ENCODE measurements at regions not wholly inside any gene's neighbourhood (a gene's known extent, or its start where the extent isn't known, plus 50 kb on each side); places are given as distances from the start of the nearest gene placed in this dataset.
"Not testable (repeated sequence)": the region's sequence is repeated elsewhere in the genome, so short reads cannot be mapped to it uniquely, and the experiment has no call there.

GRCh38 chr12:18794000-18794399 lies 56.1 kb downstream of the CAPZA3 start:
- DNase-seq: no peak

GRCh38 chr12:18797604-18798003 lies 59.7 kb downstream of the CAPZA3 start:
- no peak for DNase-seq

GRCh38 chr12:18798535-18799361 lies 60.8 kb downstream of the CAPZA3 start:
- no peak for DNase-seq

- DNase-seq: no peak
Measured at GRCh38 chr12:18799561-18799960, 61.6 kb downstream of the CAPZA3 start.

GRCh38 chr12:18805516-18806248 lies 67.8 kb downstream of the CAPZA3 start:
- DNase-seq: no peak

GRCh38 chr12:18807714-18808113 lies 69.8 kb downstream of the CAPZA3 start:
- DNase-seq: no peak

- no peak for DNase-seq
Measured at GRCh38 chr12:18808221-18808620, 70.3 kb downstream of the CAPZA3 start.

GRCh38 chr12:18810537-18811253 lies 72.8 kb downstream of the CAPZA3 start:
- DNase-seq: no peak

GRCh38 chr12:18811273-18811672 lies 73.4 kb downstream of the CAPZA3 start:
- no peak for DNase-seq

- DNase-seq: no peak
Measured at GRCh38 chr12:18813753-18814152, 75.8 kb downstream of the CAPZA3 start.

GRCh38 chr12:18818579-18819268 lies 80.8 kb downstream of the CAPZA3 start:
- no peak for DNase-seq

- DNase-seq: no peak
Measured at GRCh38 chr12:18819484-18819883, 81.6 kb downstream of the CAPZA3 start.

GRCh38 chr12:18823461-18823860 lies 85.5 kb downstream of the CAPZA3 start:
- DNase-seq: no peak

- DNase-seq: no peak
Measured at GRCh38 chr12:18824287-18824686, 86.4 kb downstream of the CAPZA3 start.

- no peak for DNase-seq
Measured at GRCh38 chr12:18825138-18825537, 87.2 kb downstream of the CAPZA3 start.

- DNase-seq: no peak
Measured at GRCh38 chr12:18827913-18828312, 90.0 kb downstream of the CAPZA3 start.

GRCh38 chr12:18828483-18828882 lies 90.6 kb downstream of the CAPZA3 start:
- no peak for DNase-seq

GRCh38 chr12:18828987-18829386 lies 91.1 kb downstream of the CAPZA3 start:
- DNase-seq: no peak

GRCh38 chr12:18832932-18833331 lies 95.0 kb downstream of the CAPZA3 start:
- DNase-seq: not testable (repeated sequence)

- DNase-seq: peak; percentile 69 to 94
Measured at GRCh38 chr12:18837025-18837424, 99.1 kb downstream of the CAPZA3 start.

GRCh38 chr12:18837505-18837904 lies 99.6 kb downstream of the CAPZA3 start:
- peak; percentile 19 to 67 for DNase-seq

- DNase-seq: not testable (repeated sequence)
Measured at GRCh38 chr12:18840997-18841396, 103.1 kb downstream of the CAPZA3 start.

- no peak for DNase-seq
Measured at GRCh38 chr12:18849080-18849479, 111.2 kb downstream of the CAPZA3 start.

All from NCI-H1930 (cell line).